Lower lobe of right lung (tissue), 2 donors: ENCODE measurements at regions not wholly inside any gene's neighbourhood (a gene's known extent, or its start where the extent isn't known, plus 50 kb on each side); places are given as distances from the start of the nearest gene placed in this dataset.

ENCODE experiments used
- ATAC-seq, 2 donors: fragments of 200-7000 bp; cut with Tn5 transposase; one replicate each; pipeline ENCODE4 v1.9.1; 2020 to 2022; ENCODE audit warnings: mild to moderate bottlenecking in 2 of 2, moderate library complexity in 2 of 2
- DNase-seq: peaks from one replicate; pipeline ENCODE4 v3.0.0-alpha.2; 2020
- H3K27ac ChIP-seq: fragments of 200-600 bp; one replicate; pipeline ENCODE4 v1.8.0; 2022
- H3K27me3 ChIP-seq: fragments of 200-600 bp; one replicate; pipeline ENCODE4 v1.8.0; 2022; ENCODE audit warnings: low read depth
- H3K36me3 ChIP-seq: fragments of 200-600 bp; one replicate; pipeline ENCODE4 v1.8.0; 2022; ENCODE audit warnings: mild to moderate bottlenecking
- H3K4me1 ChIP-seq: fragments of 200-600 bp; one replicate; pipeline ENCODE4 v1.8.0; 2022
- H3K4me3 ChIP-seq: fragments of 200-600 bp; one replicate; pipeline ENCODE4 v1.8.0; 2022; ENCODE audit warnings: mild to moderate bottlenecking
- H3K9me3 ChIP-seq: fragments of 200-600 bp; one replicate; pipeline ENCODE4 v1.8.0; 2022
- intact Hi-C: fragments of 100-400 bp; cut with DNase I; formaldehyde crosslinking; loops from one replicate; pipeline ENCODE4 v1.11.0; 2022
- TF ChIP-seq, protein P1 (sequence below): fragments of 200-600 bp; IDR thresholded peaks from one replicate; pipeline ENCODE4 v1.8.0; 2022; ENCODE audit warnings: antibody characterized with exemption, mild to moderate bottlenecking
- donor health status: DM: no; HTN: yes; CAD: no; lungs with severe emphysema.

DNA sequence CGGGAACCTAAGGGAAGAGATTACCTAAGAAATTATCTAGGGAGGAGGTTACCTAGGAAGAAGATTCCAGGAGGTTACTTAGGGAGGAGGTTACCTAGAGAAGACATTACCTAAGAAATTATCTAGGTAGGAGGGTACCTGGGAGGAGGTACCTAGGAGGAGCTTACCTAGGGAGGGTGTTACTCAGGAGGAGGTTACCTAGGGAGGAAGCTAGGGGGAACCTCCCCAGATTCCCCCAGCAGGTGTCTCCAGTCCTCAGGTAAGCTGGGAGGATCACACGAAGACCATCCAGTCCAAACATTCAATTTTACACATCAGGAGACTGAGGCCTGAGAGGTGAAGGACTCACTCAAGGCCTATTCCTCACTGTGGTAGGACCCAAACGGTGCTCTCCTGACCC lies 482.8 kb downstream of the TBC1D22A start:
- Histone ChIP-seq H3K4me1 (no peaks in the 10 kb centered on the region), H3K36me3 (no peaks in the 10 kb centered on the region), H3K9me3 (peaks cover 4% of the 10 kb centered on the region), H3K27ac (no peak overlapping the region), H3K4me3 (no peak overlapping the region), H3K27me3 (peaks cover 11% of the 10 kb centered on the region)
- DNase-seq (no peak), ATAC-seq (no peak)
- TF ChIP-seq, protein P1, sequence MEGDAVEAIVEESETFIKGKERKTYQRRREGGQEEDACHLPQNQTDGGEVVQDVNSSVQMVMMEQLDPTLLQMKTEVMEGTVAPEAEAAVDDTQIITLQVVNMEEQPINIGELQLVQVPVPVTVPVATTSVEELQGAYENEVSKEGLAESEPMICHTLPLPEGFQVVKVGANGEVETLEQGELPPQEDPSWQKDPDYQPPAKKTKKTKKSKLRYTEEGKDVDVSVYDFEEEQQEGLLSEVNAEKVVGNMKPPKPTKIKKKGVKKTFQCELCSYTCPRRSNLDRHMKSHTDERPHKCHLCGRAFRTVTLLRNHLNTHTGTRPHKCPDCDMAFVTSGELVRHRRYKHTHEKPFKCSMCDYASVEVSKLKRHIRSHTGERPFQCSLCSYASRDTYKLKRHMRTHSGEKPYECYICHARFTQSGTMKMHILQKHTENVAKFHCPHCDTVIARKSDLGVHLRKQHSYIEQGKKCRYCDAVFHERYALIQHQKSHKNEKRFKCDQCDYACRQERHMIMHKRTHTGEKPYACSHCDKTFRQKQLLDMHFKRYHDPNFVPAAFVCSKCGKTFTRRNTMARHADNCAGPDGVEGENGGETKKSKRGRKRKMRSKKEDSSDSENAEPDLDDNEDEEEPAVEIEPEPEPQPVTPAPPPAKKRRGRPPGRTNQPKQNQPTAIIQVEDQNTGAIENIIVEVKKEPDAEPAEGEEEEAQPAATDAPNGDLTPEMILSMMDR: no peak
- intact Hi-C loops: no loop called here

- H3K27me3 ChIP-seq: peaks cover 3% of the 10 kb centered on the region
- H3K27ac ChIP-seq: no peak overlapping the region
- DNase-seq (no peak), ATAC-seq (no peak)
- no peak overlapping the region for H3K4me3 ChIP-seq
- H3K4me1 ChIP-seq: no peaks in the 10 kb centered on the region
- intact Hi-C loops: no loop called here
- H3K9me3 ChIP-seq: peaks cover 4% of the 10 kb centered on the region
- H3K36me3 ChIP-seq: no peaks in the 10 kb centered on the region
- TF ChIP-seq, protein P1: no peak
Measured at GRCh38 chr22:47240116-47240515, 477.7 kb downstream of the TBC1D22A start.

GRCh38 chr22:47239474-47239860 lies 477.0 kb downstream of the TBC1D22A start:
- H3K4me3 ChIP-seq: no peak overlapping the region

DNA sequence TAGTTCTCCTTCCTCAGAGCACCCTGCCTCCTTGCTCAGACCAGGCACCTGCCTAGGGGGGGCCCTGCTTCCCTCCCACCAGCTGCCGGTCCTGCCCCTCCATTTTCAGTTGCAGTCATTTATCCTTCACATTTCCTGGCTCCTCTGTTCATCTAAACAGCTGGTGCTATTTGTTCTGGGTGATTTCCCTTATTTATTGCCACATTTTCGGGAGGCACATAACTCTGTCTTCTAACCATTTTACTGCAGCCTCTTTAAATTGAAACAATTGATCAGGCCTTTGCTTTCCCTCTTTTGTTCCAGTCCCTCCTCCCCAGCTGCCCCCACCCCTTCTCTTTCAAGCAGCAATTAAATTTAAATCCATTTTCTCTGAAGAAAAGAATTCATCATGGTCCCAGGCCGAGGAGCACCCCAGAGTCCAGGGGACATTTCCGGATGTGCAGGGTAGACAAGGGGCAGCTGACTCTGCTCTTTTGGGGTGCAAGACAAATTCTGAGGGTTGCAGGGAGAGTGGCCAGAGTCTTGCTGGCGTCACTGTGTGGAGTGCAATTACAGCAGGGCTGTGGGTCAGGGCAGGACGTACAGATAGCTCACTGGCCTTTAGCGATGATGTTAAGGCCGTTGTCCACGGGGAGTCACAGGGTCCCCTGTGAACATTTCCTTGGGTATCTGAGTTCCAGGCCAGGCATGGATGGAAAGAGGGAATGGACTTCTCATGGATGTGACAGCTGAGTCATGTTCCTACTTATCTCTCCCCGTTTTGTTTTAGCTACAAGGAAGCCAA lies 476.4 kb downstream of the TBC1D22A start:
- Histone ChIP-seq H3K9me3 (peaks cover 4% of the 10 kb centered on the region), H3K27me3 (peaks cover 1% of the 10 kb centered on the region), H3K4me3 (no peak overlapping the region), H3K4me1 (no peaks in the 10 kb centered on the region), H3K36me3 (no peaks in the 10 kb centered on the region), H3K27ac (no peak overlapping the region)
- TF ChIP-seq, protein P1: no peak
- no peak for DNase-seq
- ATAC-seq: no peak
- intact Hi-C loops: no loop called here

More at GRCh38 chr22:47239474-47239860, 477.0 kb downstream of the TBC1D22A start:
- intact Hi-C loops: no loop called here
- Histone ChIP-seq H3K36me3 (no peaks in the 10 kb centered on the region), H3K27me3 (peaks cover 3% of the 10 kb centered on the region), H3K4me1 (no peaks in the 10 kb centered on the region), H3K9me3 (peaks cover 4% of the 10 kb centered on the region), H3K27ac (no peak overlapping the region)
- TF ChIP-seq, protein P1: no peak
- no peak for DNase-seq
- no peak for ATAC-seq

- H3K27ac ChIP-seq: no peak overlapping the region
- intact Hi-C loops: no loop called here
Measured at GRCh38 chr22:47237890-47238480, 475.5 kb downstream of the TBC1D22A start.

More at GRCh38 chr22:47237890-47238480, 475.5 kb downstream of the TBC1D22A start:
- TF ChIP-seq, protein P1: no peak
- H3K4me3 ChIP-seq: no peak overlapping the region
- ATAC-seq: no peak
- H3K36me3 ChIP-seq: no peaks in the 10 kb centered on the region
- H3K4me1 ChIP-seq: no peaks in the 10 kb centered on the region
- H3K27me3 ChIP-seq: no peaks in the 10 kb centered on the region
- no peak for DNase-seq
- H3K9me3 ChIP-seq: peaks cover 8% of the 10 kb centered on the region
